ENCODE measurements at regions not wholly inside any gene's neighbourhood (a gene's known extent, or its start where the extent isn't known, plus 50 kb on each side); places are given as distances from the start of the nearest gene placed in this dataset.

GRCh38 chr4:165767671-165768070, 105.4 kb upstream of the TLL1 start:
- TF ChIP-seq CTCF (IDR thresholded peaks at IDR 0.05; ENCODE audit: control insufficient read depth, insufficient read depth, low read depth, low read length, missing control alignments), result no peak
- DNase-seq (ENCODE audit: low read depth), result no peak

GRCh38 chr4:165768281-165768680, 104.8 kb upstream of the TLL1 start:
- no peak for DNase-seq (ENCODE audit: low read depth)
- no peak for TF ChIP-seq CTCF (IDR thresholded peaks at IDR 0.05; ENCODE audit: control insufficient read depth, insufficient read depth, low read depth, low read length, missing control alignments)
- H3K4me3 ChIP-seq (ENCODE audit: control insufficient read depth, low read depth, low read length), result no peak overlapping the region

More at GRCh38 chr4:165767671-165768070, 105.4 kb upstream of the TLL1 start:
- H3K4me3 ChIP-seq (ENCODE audit: control insufficient read depth, low read depth, low read length), result no peak overlapping the region

GRCh38 chr4:165774326-165774725, 98.7 kb upstream of the TLL1 start:
- no peak for TF ChIP-seq CTCF (IDR thresholded peaks at IDR 0.05; ENCODE audit: control insufficient read depth, insufficient read depth, low read depth, low read length, missing control alignments)
- no peak for DNase-seq (ENCODE audit: low read depth)
- no peak overlapping the region for H3K4me3 ChIP-seq (ENCODE audit: control insufficient read depth, low read depth, low read length)

- H3K4me3 ChIP-seq (ENCODE audit: control insufficient read depth, low read depth, low read length), result no peak overlapping the region
- DNase-seq (ENCODE audit: low read depth), result no peak
- no peak for TF ChIP-seq CTCF (IDR thresholded peaks at IDR 0.05; ENCODE audit: control insufficient read depth, insufficient read depth, low read depth, low read length, missing control alignments)
Observed at GRCh38 chr4:165779950-165780670, 92.9 kb upstream of the TLL1 start.

- TF ChIP-seq CTCF (IDR thresholded peaks at IDR 0.05; ENCODE audit: control insufficient read depth, insufficient read depth, low read depth, low read length, missing control alignments), result no peak
- DNase-seq (ENCODE audit: low read depth), result no peak
- H3K4me3 ChIP-seq (ENCODE audit: control insufficient read depth, low read depth, low read length), result no peak overlapping the region
Observed at GRCh38 chr4:165780735-165781134, 92.3 kb upstream of the TLL1 start.

- TF ChIP-seq CTCF (IDR thresholded peaks at IDR 0.05; ENCODE audit: control insufficient read depth, insufficient read depth, low read depth, low read length, missing control alignments), result no peak
- DNase-seq (ENCODE audit: low read depth), result no peak
Observed at GRCh38 chr4:165782623-165783022, 90.4 kb upstream of the TLL1 start.

More at GRCh38 chr4:165782623-165783022, 90.4 kb upstream of the TLL1 start:
- no peak overlapping the region for H3K4me3 ChIP-seq (ENCODE audit: control insufficient read depth, low read depth, low read length)
